Cardiac fibroblast (primary cell): ENCODE measurements at regions not wholly inside any gene's neighbourhood (a gene's known extent, or its start where the extent isn't known, plus 50 kb on each side); places are given as distances from the start of the nearest gene placed in this dataset.

Experiments
- DNase-seq, 2 donors: peaks; one replicate each; pipeline versions ENCODE4 v3.0.0 to v3.0.0-alpha.2; 2010; ENCODE audit warnings: low read depth in 2 of 2
- H3K4me3 ChIP-seq, 2 donors: replicated peaks in 1 of 2; 1 replicate in 1 of 2; 2 replicates in 1 of 2; pipeline ENCODE4 v1.5.1; 2011; ENCODE audit warnings: low read depth in 2 of 2, low read length in 2 of 2, mild to moderate bottlenecking in 2 of 2, moderate library complexity in 1 of 2
- TF ChIP-seq, protein P1 (sequence below): IDR thresholded peaks from one replicate; pipeline ENCODE4 v1.5.1; 2011; ENCODE audit warnings: low read depth, mild to moderate bottlenecking, low read length, inconsistent platforms

DNA sequence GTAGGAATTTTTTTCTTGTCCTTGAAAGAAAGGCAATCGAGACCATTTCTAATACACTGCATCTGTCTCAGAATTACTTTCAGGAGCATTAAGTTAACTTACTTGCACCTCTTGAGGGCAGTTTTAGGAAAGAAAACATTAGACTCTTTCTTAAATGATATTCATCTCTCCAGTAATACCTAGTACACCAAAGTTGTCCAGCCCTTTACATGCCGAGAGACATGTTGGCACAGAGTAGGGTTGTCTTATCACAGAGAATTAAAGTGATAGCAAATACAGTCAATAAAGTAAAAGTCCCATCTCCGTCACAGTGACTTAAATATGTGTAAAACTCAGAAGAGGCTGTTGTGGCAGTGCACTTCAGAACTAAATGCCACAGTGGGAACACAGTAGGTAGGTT, 154.3 kb upstream of the KCNN2 start:
- no peak overlapping the region for H3K4me3 ChIP-seq
- TF ChIP-seq, protein P1, sequence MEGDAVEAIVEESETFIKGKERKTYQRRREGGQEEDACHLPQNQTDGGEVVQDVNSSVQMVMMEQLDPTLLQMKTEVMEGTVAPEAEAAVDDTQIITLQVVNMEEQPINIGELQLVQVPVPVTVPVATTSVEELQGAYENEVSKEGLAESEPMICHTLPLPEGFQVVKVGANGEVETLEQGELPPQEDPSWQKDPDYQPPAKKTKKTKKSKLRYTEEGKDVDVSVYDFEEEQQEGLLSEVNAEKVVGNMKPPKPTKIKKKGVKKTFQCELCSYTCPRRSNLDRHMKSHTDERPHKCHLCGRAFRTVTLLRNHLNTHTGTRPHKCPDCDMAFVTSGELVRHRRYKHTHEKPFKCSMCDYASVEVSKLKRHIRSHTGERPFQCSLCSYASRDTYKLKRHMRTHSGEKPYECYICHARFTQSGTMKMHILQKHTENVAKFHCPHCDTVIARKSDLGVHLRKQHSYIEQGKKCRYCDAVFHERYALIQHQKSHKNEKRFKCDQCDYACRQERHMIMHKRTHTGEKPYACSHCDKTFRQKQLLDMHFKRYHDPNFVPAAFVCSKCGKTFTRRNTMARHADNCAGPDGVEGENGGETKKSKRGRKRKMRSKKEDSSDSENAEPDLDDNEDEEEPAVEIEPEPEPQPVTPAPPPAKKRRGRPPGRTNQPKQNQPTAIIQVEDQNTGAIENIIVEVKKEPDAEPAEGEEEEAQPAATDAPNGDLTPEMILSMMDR, result no peak
- no peak for DNase-seq

DNA sequence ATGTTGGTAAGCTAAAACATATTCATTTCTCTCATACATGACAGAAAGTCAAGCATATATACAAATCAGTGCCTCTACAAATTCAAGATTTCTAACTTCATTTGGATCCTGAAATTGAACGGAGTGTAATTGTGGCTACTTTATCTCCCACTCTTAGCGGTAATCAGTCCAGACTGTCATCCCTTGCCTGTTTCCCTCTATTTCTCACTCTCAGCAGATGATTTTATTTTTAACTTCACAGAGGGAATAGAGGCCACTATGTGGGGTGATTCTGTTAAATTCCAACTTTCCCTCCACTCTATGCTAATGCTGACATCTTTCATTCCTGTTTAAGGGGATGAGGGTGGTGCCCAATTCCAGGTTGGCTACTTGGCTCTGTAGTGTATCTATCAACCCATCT, 153.8 kb upstream of the KCNN2 start:
- TF ChIP-seq, protein P1, result no peak
- no peak overlapping the region for H3K4me3 ChIP-seq
- no peak for DNase-seq

DNA sequence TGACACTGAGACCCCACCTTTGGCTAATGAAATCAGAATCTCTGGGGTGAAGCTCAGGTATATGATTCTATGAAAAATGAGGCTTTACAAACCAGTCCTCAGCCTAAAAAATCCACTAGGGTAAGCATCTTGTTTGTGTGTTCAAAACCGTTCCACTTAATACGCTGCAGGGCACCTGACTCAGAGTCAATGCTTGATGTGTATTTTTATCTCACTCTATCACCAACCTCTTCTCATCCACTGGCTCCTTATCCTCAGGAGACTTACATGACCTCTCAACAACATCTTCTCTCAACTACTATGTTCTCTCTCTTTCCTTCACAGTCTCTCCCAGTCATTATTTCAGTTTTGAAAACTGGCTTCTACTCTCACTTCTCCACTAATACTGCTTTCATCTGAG, 153.3 kb upstream of the KCNN2 start:
- TF ChIP-seq, protein P1, result no peak
- DNase-seq, result no peak
- H3K4me3 ChIP-seq, result no peak overlapping the region

DNA sequence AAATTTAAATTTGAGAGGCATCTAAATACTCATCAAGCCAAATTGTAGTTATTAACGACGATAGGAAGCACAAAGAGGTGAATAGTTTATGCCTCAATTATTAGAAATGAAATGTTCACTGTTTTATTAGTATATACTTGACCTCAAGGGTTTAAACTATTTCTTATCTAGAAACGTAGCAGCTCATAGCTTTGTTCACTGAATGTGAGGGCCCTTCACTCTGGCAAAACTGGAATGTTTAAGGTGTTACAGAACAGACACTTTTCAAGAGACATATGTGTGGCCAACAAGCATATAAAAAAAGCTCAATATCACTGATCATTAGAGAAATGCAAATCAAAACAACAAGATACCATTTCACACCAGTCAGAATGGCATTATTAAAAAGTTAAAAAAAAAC, 151.2 kb upstream of the KCNN2 start:
- DNase-seq, result no peak
- H3K4me3 ChIP-seq, result no peak overlapping the region
- TF ChIP-seq, protein P1, result no peak

DNA sequence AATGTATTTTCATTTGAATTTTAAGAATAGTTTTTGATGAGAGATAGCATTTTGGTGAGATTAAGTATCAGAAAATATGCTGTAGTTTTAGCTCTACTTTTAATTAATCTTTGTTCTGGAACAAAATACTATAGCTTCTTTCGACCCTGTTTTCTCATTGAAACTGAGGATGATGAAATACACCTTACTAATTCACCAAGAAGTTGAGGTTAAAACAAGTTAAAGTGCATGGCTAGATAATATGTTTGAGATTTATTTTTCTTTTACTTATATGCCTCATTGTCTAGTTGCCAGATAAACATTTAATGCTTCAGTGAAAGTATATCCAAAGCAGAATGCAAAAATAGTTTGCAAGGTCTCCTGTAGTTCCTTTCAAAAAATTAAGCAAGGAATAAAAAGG, 140.1 kb upstream of the KCNN2 start:
- TF ChIP-seq, protein P1, result no peak
- DNase-seq, result no peak
- no peak overlapping the region for H3K4me3 ChIP-seq

DNA sequence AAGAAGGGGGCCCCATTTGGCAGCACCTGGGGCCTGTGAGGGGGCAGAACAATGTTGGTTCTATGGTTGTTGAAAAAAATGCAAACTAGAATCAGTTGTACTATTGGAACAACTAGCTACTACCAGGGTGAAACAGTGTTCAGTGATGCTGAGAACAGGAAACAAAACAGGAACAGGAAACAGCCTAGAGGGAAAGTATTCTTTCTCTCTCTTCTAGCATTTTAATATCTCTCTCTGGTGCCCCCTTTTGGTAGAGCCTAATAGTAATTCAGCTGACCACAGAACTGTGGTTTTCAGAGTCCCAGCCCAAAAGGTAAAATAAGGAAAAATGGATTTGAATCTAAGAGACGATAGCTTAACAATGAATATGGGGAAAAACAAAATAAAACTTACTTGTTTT, 138.0 kb upstream of the KCNN2 start:
- TF ChIP-seq, protein P1, result peak; percentile 59
- H3K4me3 ChIP-seq, result no peak overlapping the region
- DNase-seq, result peak; percentile 53 to 58

DNA sequence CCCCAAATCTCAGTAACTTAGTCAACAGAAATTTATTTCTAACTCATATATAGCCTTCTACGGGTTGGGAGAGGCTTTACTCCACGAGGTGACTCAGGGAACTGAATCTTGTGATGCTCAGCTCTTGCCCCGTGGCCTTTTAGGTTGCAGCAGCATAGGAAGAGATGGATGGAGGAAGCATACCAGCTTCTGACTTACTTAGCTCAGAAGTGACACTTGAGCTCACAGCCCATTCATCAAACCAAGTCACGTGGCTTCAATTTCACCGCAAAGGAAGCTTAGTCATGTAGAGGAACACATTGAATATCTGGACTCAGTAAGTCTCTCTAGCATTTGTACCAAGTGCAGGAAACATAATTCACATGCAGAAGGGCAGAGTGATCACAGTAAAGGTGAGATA, 124.1 kb upstream of the KCNN2 start:
- TF ChIP-seq, protein P1, result no peak
- DNase-seq, result peak; percentile 1 to 31
- no peak overlapping the region for H3K4me3 ChIP-seq
